ENCODE measurements at regions not wholly inside any gene's neighbourhood (a gene's known extent, or its start where the extent isn't known, plus 50 kb on each side); places are given as distances from the start of the nearest gene placed in this dataset.

GRCh38 chr2:147068071-147068470 lies 776.8 kb upstream of the ACVR2A start:
- no peak for TF ChIP-seq CTCF (IDR thresholded peaks at IDR 0.05; ENCODE audit: low read depth, low read length)
- Histone ChIP-seq H3K9me3 (ENCODE audit: severe bottlenecking) (no peaks in the 10 kb centered on the region), H3K4me3 (ENCODE audit: low read depth, low read length) (no peak overlapping the region), H3K27me3 (ENCODE audit: insufficient read depth, low read depth, severe bottlenecking) (no peaks in the 10 kb centered on the region), H3K36me3 (no peaks in the 10 kb centered on the region), H3K27ac (no peak overlapping the region)
- DNase-seq: no peak

- no peak for DNase-seq
- no peaks in the 10 kb centered on the region for H3K36me3 ChIP-seq
- TF ChIP-seq CTCF (IDR thresholded peaks at IDR 0.05; ENCODE audit: low read depth, low read length): no peak
- no peak overlapping the region for H3K4me3 ChIP-seq (ENCODE audit: low read depth, low read length)
- H3K9me3 ChIP-seq (ENCODE audit: severe bottlenecking): no peaks in the 10 kb centered on the region
- no peak overlapping the region for H3K27ac ChIP-seq
- H3K27me3 ChIP-seq (ENCODE audit: insufficient read depth, low read depth, severe bottlenecking): no peaks in the 10 kb centered on the region
Observed at GRCh38 chr2:147067136-147067535, 777.7 kb upstream of the ACVR2A start.

GRCh38 chr2:147062073-147062472 lies 782.8 kb upstream of the ACVR2A start:
- Histone ChIP-seq H3K36me3 (no peaks in the 10 kb centered on the region), H3K4me3 (ENCODE audit: low read depth, low read length) (no peak overlapping the region), H3K27ac (no peak overlapping the region), H3K9me3 (ENCODE audit: severe bottlenecking) (no peaks in the 10 kb centered on the region), H3K27me3 (ENCODE audit: insufficient read depth, low read depth, severe bottlenecking) (no peaks in the 10 kb centered on the region)
- no peak for TF ChIP-seq CTCF (IDR thresholded peaks at IDR 0.05; ENCODE audit: low read depth, low read length)
- no peak for DNase-seq

- no peak for TF ChIP-seq CTCF (IDR thresholded peaks at IDR 0.05; ENCODE audit: low read depth, low read length)
- Histone ChIP-seq H3K27me3 (ENCODE audit: insufficient read depth, low read depth, severe bottlenecking) (no peaks in the 10 kb centered on the region), H3K9me3 (ENCODE audit: severe bottlenecking) (no peaks in the 10 kb centered on the region), H3K27ac (no peak overlapping the region), H3K36me3 (no peaks in the 10 kb centered on the region), H3K4me3 (ENCODE audit: low read depth, low read length) (no peak overlapping the region)
- DNase-seq: no peak
Observed at GRCh38 chr2:147061269-147061668, 783.6 kb upstream of the ACVR2A start.

- H3K4me3 ChIP-seq (ENCODE audit: low read depth, low read length): no peak overlapping the region
- no peaks in the 10 kb centered on the region for H3K9me3 ChIP-seq (ENCODE audit: severe bottlenecking)
- DNase-seq: no peak
- no peak for TF ChIP-seq CTCF (IDR thresholded peaks at IDR 0.05; ENCODE audit: low read depth, low read length)
- H3K27me3 ChIP-seq (ENCODE audit: insufficient read depth, low read depth, severe bottlenecking): no peaks in the 10 kb centered on the region
- H3K27ac ChIP-seq: no peak overlapping the region
- no peaks in the 10 kb centered on the region for H3K36me3 ChIP-seq
Observed at GRCh38 chr2:147057892-147058490, 786.8 kb upstream of the ACVR2A start.

GRCh38 chr2:147051814-147052213 lies 793.0 kb upstream of the ACVR2A start:
- DNase-seq: no peak

More at GRCh38 chr2:147051814-147052213, 793.0 kb upstream of the ACVR2A start:
- H3K27me3 ChIP-seq (ENCODE audit: insufficient read depth, low read depth, severe bottlenecking): no peaks in the 10 kb centered on the region
- no peaks in the 10 kb centered on the region for H3K36me3 ChIP-seq
- no peak overlapping the region for H3K4me3 ChIP-seq (ENCODE audit: low read depth, low read length)
- no peak for TF ChIP-seq CTCF (IDR thresholded peaks at IDR 0.05; ENCODE audit: low read depth, low read length)
- no peak overlapping the region for H3K27ac ChIP-seq
- H3K9me3 ChIP-seq (ENCODE audit: severe bottlenecking): no peaks in the 10 kb centered on the region

All from WERI-Rb-1 (cell line).